HCT116 (cell line): ENCODE measurements at regions not wholly inside any gene's neighbourhood (a gene's known extent, or its start where the extent isn't known, plus 50 kb on each side); places are given as distances from the start of the nearest gene placed in this dataset.
"Not testable (repeated sequence)": the region's sequence is repeated elsewhere in the genome, so short reads cannot be mapped to it uniquely, and the experiment has no call there.

Experiments
- ATAC-seq: fragments of 200-7000 bp; cut with Tn5 transposase; 2 replicates; pipeline ENCODE4 v1.9.1; 2020; ENCODE audit warnings: mild to moderate bottlenecking, moderate library complexity
- BruUV-seq: library from RNA; stranded (reverse); fragments of 400-500 nt; replicated peaks from 2 replicates; lab custom pipeline; 2021; lab: Mats Ljungman, UMichigan
- CTCF ChIA-PET: fragments of 300-600 bp; sonication (Branson Sonifier 250); formaldehyde crosslinking; loops from one replicate; lab custom pipeline; 2021; ENCODE audit warnings: antibody characterized with exemption; lab: Charles Lee
- POLR2A ChIA-PET: fragments of 300-600, 350-600 bp; sonication (Branson Sonifier 250); formaldehyde crosslinking; loops from one replicate; lab custom pipeline; 2021; ENCODE audit warnings: antibody characterized with exemption; lab: Charles Lee
- RAD21 ChIA-PET, 2 experiments: fragments of 300-600 bp; sonication (Branson Sonifier 250); formaldehyde crosslinking; loops; one replicate each; lab custom pipeline; 2023; ENCODE audit warnings: low total read pairs in 2 of 2; ENCODE audit not compliant: uncharacterized antibody in 2 of 2, unreplicated experiment in 2 of 2, low non-redundant PET in 1 of 2; lab: Charles Lee
- DNase-seq: peaks from one replicate; pipeline ENCODE4 v3.0.0-alpha.2; 2010; ENCODE audit warnings: low read depth, low spot score
- H2AFZ ChIP-seq: fragments of 200-600 bp; shearing (Covaris generic), sonication (generic); 2 replicates; pipeline ENCODE4 v1.6.1; 2017; ENCODE audit warnings: low read depth, mixed run types, mixed read lengths, antibody characterized with exemption, low read length; ENCODE audit not compliant: poor library complexity, severe bottlenecking
- H3K27ac ChIP-seq: 2 replicates; pipeline ENCODE4 v1.5.1; 2012; ENCODE audit warnings: low read depth, low read length
- H3K27me3 ChIP-seq: fragments of 200-600 bp; sonication (generic); 2 replicates; pipeline ENCODE4 v1.6.1; 2016; ENCODE audit warnings: mixed run types, low read length, mixed read lengths; ENCODE audit not compliant: insufficient read depth
- H3K36me3 ChIP-seq, 2 experiments: fragments of 200-500 bp in 1 of 2; fragments of 200-600 bp in 1 of 2; sonication (Bioruptor generic) in 1 of 2; sonication (generic) in 1 of 2; 2 replicates each; pipeline versions ENCODE4 v1.5.1 to v1.6.1; 2014 to 2016; ENCODE audit warnings: low read length in 2 of 2, inconsistent platforms in 1 of 2, mixed read lengths in 1 of 2, mixed run types in 1 of 2; ENCODE audit not compliant: insufficient read depth in 2 of 2, control insufficient read depth in 1 of 2
- H3K4me1 ChIP-seq, 2 experiments: fragments of 200-600 bp in 1 of 2; sonication (generic) in 1 of 2; 2 replicates each; pipeline versions ENCODE4 v1.5.1 to v1.6.1; 2012 to 2017; ENCODE audit warnings: low read length in 2 of 2, inconsistent platforms in 1 of 2, mild to moderate bottlenecking in 1 of 2, mixed read lengths in 1 of 2, mixed run types in 1 of 2, moderate library complexity in 1 of 2; ENCODE audit not compliant: insufficient read depth in 2 of 2, control insufficient read depth in 1 of 2
- H3K4me2 ChIP-seq: fragments of 200-600 bp; sonication (generic); 2 replicates; pipeline ENCODE4 v1.6.1; 2017; ENCODE audit warnings: mixed run types, low read length, mixed read lengths
- H3K4me3 ChIP-seq, 2 experiments: fragments of 200-600 bp in 1 of 2; sonication (generic) in 1 of 2; replicated peaks in 1 of 2; 2 replicates each; pipeline ENCODE4 v1.5.1; 2011 to 2016; ENCODE audit warnings: low read length in 2 of 2, control low read depth in 1 of 2, low read depth in 1 of 2, mild to moderate bottlenecking in 1 of 2, mixed read lengths in 1 of 2, mixed run types in 1 of 2
- H3K79me2 ChIP-seq: fragments of 200-600 bp; sonication (generic); 2 replicates; pipeline ENCODE4 v1.6.1; 2017; ENCODE audit warnings: mild to moderate bottlenecking, mixed run types, low read length, moderate library complexity, mixed read lengths; ENCODE audit not compliant: insufficient read depth
- H3K9ac ChIP-seq: fragments of 200-600 bp; sonication (generic); 2 replicates; pipeline ENCODE4 v1.6.1; 2016; ENCODE audit warnings: low read length, mixed read lengths
- H3K9me2 ChIP-seq: fragments of 200-600 bp; sonication (generic), shearing (Covaris generic); 2 replicates; pipeline ENCODE4 v1.6.1; 2017; ENCODE audit warnings: mixed run types, mild to moderate bottlenecking, moderate library complexity; ENCODE audit not compliant: insufficient read depth
- H3K9me3 ChIP-seq, 2 experiments: fragments of 200-500 bp in 1 of 2; fragments of 200-600 bp in 1 of 2; sonication (Bioruptor generic) in 1 of 2; sonication (generic) in 1 of 2; 2 replicates each; pipeline ENCODE4 v1.6.1; 2014 to 2017; ENCODE audit warnings: low read length in 2 of 2, mixed read lengths in 2 of 2, inconsistent platforms in 1 of 2, low read depth in 1 of 2, mild to moderate bottlenecking in 1 of 2, mixed run types in 1 of 2, moderate library complexity in 1 of 2; ENCODE audit not compliant: control insufficient read depth in 1 of 2, insufficient read depth in 1 of 2
- H4K20me1 ChIP-seq: fragments of 200-600 bp; sonication (generic), shearing (Covaris generic); 2 replicates; pipeline ENCODE4 v1.6.1; 2017; ENCODE audit warnings: mixed run types, mild to moderate bottlenecking, moderate library complexity; ENCODE audit not compliant: insufficient read depth
- JUND ChIP-seq: IDR thresholded peaks from 2 replicates; pipeline ENCODE4 v1.6.1; 2012
- intact Hi-C: fragments of 100-400 bp; cut with micrococcal nuclease; formaldehyde crosslinking; loops from 2 replicates; pipeline ENCODE4 v1.10.0; 2022
- TF ChIP-seq, protein P1 (sequence below): IDR thresholded peaks from 2 replicates; pipeline ENCODE4 v1.6.1; 2011; ENCODE audit warnings: mild to moderate bottlenecking, low read length, moderate library complexity; ENCODE audit not compliant: insufficient replicate concordance; ENCODE audit errors: extremely low read depth
- TF ChIP-seq, protein P2 (sequence below): IDR thresholded peaks from 2 replicates; pipeline ENCODE4 v1.6.1; 2012

DNA sequence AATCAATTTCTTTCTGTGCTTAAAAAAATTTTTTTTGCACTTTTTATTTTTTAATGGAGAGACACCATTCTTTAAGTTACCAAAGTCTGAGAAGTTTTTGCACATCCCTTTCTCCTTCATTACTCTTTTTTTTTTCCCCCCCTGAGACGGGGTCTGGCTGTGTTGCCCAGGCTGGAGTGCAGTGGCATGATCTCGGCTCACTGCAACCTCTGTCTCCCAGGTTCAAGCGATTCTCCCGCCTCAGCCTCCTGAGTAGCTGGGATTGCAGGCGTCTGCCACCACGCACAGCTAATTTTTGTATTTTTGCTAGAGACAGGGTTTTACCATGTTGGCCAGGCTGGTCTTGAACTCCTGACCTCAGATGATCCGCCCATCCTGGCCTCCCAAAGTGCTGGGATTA is 104.3 kb downstream of the UTRN start:
- BruUV-seq, ATAC-seq, CTCF ChIA-PET, POLR2A ChIA-PET, H3K9me2 ChIP-seq, H3K4me1 ChIP-seq, H3K79me2 ChIP-seq, DNase-seq, H2AFZ ChIP-seq, H3K27me3 ChIP-seq, H3K9me3 ChIP-seq, H3K4me3 ChIP-seq, H3K27ac ChIP-seq, RAD21 ChIA-PET, H3K9ac ChIP-seq, H4K20me1 ChIP-seq, H3K4me2 ChIP-seq, H3K36me3 ChIP-seq, intact Hi-C loops: not testable (repeated sequence)

DNA sequence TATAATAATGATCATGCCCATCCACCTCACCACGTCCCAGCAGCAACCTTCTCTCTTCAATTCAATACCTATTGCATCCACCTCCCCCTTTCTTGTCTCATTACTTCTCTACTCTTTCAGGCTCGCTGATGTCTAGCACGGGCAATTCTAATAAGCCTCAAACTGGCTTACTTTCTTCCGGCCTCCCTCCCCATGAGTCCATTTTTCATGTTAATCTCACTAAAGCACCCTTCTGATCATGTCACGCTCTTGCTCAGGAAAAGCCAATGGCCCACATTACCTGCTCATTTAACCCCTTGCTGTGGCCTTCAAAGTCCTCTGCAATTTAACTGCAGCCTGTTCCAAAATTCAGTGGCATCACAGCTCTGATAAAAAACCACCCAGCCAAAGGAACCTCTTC is 105.1 kb downstream of the UTRN start:
- H3K4me2 ChIP-seq = no peak overlapping the region
- POLR2A ChIA-PET = no interaction called here
- H3K36me3 ChIP-seq = no peaks in the 10 kb centered on the region
- no peaks in the 10 kb centered on the region for H3K79me2 ChIP-seq
- no peak for ATAC-seq
- H3K9me2 ChIP-seq = peaks cover 5% of the 10 kb centered on the region; the same call in 1 of the 2 replicates
- CTCF ChIA-PET = no interaction called here
- no peaks in the 10 kb centered on the region for H4K20me1 ChIP-seq
- H3K9me3 ChIP-seq = no peaks in the 10 kb centered on the region
- H3K4me3 ChIP-seq = no peak overlapping the region
- no peak for TF ChIP-seq JUND
- TF ChIP-seq, protein P1, sequence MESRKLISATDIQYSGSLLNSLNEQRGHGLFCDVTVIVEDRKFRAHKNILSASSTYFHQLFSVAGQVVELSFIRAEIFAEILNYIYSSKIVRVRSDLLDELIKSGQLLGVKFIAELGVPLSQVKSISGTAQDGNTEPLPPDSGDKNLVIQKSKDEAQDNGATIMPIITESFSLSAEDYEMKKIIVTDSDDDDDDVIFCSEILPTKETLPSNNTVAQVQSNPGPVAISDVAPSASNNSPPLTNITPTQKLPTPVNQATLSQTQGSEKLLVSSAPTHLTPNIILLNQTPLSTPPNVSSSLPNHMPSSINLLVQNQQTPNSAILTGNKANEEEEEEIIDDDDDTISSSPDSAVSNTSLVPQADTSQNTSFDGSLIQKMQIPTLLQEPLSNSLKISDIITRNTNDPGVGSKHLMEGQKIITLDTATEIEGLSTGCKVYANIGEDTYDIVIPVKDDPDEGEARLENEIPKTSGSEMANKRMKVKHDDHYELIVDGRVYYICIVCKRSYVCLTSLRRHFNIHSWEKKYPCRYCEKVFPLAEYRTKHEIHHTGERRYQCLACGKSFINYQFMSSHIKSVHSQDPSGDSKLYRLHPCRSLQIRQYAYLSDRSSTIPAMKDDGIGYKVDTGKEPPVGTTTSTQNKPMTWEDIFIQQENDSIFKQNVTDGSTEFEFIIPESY = no peak
- TF ChIP-seq, protein P2, sequence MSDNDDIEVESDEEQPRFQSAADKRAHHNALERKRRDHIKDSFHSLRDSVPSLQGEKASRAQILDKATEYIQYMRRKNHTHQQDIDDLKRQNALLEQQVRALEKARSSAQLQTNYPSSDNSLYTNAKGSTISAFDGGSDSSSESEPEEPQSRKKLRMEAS = no peak
- RAD21 ChIA-PET = no interaction called here
- H3K4me1 ChIP-seq = peaks cover 2 to 6% of the 10 kb centered on the region in 2 experiments; a peak in 2 of 4 replicates
- no peak overlapping the region for H3K27ac ChIP-seq
- intact Hi-C loops = no loop called here
- H3K9ac ChIP-seq = no peak overlapping the region
- no peaks in the 10 kb centered on the region for H3K27me3 ChIP-seq
- DNase-seq = no peak
- no peak overlapping the region for H2AFZ ChIP-seq
- BruUV-seq = no TSS peak
